GM18861 (cell line): ENCODE measurements at regions not wholly inside any gene's neighbourhood (a gene's known extent, or its start where the extent isn't known, plus 50 kb on each side); places are given as distances from the start of the nearest gene placed in this dataset.
"Not testable (repeated sequence)": the region's sequence is repeated elsewhere in the genome, so short reads cannot be mapped to it uniquely, and the experiment has no call there.

Experiments
- ATAC-seq: cut with Tn5 transposase; IDR thresholded peaks from one replicate; pipeline ENCODE4 v1.9.1; 2021; ENCODE audit not compliant: unreplicated experiment

DNA sequence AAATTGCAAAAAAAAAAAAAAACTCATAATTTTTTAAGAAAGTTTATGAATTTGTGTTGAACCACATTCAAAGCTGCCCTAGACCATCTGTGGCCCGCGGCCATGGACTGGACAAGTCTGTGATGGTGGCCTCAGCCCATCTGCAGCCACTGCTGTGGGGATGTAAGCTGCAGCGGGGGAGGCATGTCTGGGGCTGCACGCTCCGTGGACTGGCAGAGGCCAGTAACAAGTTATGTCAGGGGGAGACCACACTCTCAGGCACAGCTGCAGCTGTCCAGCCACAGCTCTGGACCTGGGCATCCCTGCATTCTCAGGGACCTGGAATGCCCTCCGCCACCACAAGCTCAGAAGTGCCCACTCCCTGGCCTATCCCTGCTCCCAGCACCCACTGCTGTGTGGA, 1272.3 kb upstream of the CDH9 start:
- no peak for ATAC-seq

DNA sequence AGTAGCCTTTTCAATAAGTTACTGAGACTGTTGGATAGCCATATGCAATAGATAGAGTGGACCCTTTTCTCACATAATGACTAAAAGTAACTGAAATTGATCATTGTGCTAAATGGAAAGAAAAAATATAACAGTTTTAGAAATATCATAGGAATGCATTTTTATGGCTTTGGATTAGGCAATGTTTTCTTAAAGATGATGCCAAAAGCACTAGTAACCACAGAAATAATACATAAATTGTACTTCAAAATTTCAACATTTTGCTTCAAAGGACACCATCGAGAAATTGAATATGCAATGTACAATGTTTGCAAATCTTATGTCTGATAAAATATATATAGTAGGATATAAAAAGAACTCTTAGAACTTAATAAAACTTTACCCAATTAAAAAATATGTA, 1267.5 kb upstream of the CDH9 start:
- no peak for ATAC-seq

DNA sequence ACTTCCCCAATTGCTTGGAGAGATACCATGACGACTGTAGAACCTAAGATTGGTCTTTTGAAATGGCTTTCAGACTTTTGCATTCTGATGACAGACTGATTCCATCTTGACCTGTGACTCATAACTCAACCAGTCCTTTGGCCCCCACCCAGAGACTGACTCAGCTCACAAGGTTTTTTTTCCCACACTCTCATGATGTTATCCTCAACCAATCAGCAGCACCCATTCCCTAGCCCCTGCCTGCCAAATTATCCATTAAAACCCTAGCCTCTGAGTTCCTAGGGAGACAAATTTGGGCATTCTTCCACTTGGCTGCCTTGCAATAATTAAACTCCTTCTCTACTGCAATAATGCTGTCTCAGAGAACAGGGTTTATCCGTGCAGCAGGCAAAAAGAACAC, 1263.3 kb upstream of the CDH9 start:
- no peak for ATAC-seq

DNA sequence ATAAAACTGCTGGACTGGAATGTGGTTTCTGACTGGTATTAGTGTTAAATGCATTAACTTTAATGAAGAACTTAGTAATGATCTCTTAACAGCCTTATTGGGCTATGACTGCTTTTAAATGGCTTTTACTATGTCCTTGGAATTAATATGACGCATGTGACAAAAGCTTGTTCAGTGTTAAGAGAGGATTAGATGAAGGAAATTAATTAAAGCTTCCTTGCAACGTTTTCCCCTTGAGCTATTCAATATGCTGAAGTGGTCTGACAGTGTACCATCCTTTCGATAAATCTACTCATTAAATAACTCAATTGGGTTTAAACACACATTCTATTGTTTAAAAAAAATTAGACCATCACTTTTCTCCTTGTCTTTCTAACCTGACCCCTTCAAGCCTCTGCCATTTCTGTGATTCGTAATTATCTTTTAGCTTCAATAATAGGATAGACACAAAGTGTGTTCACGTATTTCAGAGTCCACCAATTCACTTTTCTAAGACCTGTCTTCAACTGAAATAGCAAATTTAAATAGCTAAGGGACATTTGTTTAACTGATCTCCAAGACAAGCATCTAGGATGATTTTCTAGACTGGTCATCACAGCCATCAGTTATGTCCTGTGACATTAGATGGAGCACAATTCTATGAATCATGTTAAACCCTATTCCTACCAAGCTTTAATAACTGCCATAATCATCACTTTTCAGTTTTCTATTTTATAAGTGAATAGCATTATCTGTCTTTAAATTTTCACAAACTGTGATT, 1258.0 kb upstream of the CDH9 start:
- no peak for ATAC-seq

DNA sequence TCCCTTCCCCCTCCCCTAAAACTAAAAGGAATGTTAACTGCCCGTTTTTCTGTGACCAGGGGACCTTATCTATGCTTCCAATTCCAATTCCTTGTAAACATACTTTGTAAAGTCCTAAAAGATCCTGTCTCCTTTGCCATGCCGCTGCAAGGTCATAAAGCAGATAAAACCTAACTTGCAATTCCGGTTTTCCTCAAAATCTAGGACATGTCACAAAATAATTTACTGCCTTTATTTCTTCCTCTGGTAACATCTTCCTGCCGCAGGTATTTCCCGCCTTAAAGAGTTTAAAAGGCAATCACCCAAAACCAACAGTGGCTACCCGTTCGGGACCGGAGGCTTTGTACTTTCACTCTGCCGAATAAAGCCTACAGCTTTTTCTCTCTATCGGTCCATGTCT, 1248.6 kb upstream of the CDH9 start:
- not testable (repeated sequence) for ATAC-seq

DNA sequence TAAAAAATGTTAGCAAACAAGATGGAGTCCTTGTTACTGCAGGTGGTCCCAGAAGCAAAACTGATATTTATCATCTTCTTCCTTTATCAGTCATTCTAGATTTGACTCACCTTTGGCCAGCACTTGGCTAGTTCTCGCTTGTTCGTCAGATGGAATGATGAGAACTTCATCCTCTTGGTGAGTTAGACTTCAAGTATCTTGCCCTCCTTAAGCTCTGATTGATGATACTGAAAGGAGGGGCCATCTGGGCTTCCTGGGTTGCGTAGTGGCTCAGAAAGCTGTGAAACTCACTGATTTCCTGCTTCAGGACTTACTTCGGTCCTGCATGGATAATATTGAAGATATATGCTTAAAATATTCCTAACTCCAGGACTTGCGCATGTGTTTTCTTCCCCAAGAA, 1248.2 kb upstream of the CDH9 start:
- ATAC-seq = no peak

DNA sequence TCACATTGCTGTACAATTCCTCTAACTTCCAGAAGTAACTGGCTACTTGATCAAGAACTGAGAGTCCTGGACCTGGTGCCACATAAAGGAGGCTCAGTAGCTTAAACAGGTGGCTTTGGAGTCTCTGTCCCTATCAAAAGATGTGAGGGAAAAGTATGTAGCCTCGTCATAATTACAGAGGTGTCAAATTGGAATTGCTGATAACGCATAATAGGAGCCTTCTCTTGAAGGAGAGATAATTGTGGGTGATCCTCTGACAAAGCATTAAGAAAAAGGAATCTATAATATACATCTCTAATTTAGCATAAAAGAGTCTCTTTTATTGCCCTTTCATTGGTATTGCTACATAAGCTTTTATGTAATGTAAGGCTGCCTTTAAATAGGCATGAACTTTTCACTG, 1246.4 kb upstream of the CDH9 start:
- ATAC-seq = no peak

DNA sequence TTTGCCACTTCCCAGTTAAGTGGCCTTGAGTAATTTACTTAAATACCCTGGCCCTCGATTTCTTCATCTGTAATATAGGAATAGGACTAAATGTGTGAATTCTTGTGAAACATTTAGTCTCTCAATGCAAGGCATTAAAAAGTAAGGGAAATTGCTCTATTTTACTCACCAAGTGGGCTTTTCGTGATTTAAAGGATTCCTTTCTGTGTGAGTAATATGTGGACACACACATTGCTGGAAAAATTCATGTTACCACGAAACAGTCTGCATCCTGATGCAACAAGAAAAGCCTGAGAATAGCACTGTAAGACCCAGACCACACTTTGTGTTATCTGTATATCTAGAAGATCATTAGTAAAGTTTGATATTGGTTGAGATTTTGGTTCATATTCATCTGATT, 1243.0 kb upstream of the CDH9 start:
- ATAC-seq = no peak

DNA sequence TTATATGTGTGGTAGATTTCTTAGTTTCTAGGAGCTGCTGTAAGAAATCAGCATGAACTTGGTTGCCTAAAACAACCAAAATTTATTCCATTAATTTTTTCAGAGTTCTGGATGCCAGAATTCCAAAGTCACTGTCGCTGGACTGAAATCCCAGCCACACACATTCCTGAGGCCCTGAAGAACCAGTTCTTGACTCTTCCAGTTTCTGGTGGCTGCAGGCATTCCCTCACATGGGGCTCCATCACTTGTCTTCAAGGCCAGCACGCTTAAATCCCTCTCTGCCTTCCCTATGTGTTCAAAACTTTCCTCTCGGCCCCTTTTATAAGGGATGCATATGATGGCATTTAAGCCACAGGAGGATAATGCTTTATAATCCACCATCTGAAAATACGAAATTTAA, 1237.5 kb upstream of the CDH9 start:
- ATAC-seq = no peak

DNA sequence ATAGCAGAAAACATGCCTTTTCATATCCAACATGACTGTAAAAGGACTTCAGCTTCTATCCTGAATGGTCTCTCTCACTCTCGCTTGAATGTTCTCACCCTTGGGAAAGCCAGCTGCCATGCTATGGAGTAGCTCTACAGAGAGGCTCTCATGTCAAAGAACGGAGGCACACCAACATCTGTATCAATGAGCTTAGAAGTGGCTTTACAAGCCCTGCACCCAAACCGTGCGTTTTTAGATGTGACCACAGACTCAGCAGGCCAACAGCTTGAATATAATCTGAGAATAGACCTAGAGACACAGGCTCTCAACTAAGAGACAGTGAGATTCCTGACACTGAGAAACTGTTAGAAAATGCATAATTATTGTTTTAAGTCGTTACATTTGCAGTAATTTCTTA, 1231.6 kb upstream of the CDH9 start:
- ATAC-seq = no peak

DNA sequence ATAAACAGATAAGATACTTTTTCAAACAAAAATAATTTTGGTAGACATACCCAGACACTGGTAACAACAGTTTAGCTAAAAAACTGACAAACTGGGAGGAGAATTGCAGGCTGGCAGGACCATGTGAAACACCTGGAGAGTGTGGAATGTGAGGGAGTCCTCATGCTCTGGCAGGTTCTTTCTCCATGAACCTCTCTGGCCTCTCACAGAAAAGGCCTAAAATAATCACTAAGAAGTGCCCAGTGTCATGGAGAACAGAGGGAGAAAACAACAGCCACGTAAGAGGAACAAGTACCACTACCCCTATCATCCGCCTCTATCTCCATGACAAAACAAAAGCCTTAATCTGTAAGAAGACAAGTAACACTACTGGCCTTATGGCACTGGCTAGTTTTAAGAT, 1227.5 kb upstream of the CDH9 start:
- no peak for ATAC-seq

DNA sequence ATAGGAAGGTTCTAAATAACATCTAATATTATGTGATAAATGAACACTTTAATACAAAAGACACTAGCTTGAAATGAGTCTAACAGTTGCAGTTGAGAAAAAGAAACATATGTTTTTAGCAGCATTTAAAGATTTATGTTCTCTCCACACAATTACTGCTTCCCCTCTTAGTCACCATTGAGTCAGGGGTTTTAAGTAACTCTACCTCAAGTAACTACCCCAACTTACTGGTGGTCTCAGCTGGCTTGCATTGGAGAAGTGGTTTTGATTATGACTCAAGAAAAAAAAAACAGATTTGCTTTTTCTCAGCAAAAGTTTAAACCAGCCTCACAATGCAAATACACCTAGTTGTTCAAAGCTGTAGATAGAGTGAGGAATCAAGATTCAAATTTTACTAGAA, 1216.5 kb upstream of the CDH9 start:
- ATAC-seq = no peak

DNA sequence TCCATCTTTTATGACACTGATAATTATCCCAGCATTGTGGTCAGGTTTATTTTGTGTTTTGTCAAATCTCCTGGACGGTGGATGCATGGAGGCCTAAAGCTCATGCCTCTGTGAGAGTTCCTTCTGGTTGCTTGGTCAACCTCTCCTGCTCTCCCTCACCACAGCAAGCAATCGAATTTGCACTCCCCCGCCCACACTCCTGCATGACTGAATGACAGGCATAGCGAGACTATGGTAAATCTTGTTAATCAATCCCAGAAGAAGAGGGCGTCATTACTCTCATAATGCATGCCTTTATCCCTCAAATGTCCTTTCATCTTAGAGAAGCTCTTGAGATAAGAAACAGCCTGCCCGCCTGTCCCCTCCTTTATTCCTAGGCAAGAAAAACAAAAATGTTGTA, 1215.0 kb upstream of the CDH9 start:
- no peak for ATAC-seq

DNA sequence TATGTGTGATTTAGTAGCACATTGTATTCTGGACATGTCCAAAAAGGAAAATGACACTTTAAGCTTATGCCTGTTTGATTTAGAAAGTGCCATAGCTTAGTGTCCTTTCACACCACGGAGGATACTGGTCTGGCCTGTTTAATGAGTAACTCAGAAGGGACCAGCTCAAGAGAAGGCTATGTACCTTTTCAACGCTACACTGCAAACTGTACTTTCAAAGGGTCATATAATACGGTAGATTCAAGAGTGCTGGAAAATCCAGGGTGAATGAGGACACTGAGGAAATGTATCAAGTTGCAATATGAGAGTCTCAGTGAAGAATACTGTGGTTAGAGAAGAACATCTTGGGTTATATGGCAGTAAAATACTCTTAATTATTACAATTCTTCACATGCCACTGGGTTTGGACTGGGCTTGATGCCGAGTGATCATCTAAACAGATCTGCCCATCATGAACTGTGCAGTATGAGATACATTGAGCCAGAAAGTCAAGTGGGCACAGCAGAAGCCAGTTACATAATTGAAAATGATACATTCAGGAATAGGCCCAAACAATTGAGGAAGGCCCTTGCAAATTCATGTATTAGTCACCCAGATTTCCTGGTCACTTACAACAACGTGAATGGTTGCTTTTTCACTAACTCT, 1211.5 kb upstream of the CDH9 start:
- ATAC-seq = no peak

DNA sequence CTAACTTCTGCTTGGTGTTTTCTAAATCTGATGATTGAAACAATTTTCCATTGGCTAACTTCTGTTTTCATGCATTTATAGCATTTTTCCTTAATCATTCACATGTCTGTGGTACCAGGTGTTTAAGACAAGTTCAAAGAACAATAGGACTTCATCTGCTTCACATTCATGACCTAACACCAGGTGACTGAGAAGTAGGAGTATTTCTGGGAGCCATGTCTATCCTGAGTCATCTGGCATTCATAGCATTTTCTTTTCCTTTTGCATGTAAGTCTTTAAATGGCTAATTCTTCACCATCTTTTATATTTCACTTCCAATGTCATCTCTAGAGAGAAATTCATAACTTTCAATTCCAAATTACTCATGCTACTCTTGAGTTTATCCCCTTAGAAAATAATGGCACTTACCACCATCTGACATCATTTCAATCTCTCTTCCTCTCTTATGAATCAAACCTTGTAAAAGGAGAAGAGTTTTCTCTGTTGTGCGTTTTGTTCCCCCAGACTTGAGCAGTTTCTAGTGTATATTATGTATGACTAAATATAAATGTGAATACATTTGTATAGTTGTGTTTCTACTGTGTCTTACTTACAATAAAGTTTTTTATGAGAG, 1196.1 kb upstream of the CDH9 start:
- ATAC-seq = no peak

DNA sequence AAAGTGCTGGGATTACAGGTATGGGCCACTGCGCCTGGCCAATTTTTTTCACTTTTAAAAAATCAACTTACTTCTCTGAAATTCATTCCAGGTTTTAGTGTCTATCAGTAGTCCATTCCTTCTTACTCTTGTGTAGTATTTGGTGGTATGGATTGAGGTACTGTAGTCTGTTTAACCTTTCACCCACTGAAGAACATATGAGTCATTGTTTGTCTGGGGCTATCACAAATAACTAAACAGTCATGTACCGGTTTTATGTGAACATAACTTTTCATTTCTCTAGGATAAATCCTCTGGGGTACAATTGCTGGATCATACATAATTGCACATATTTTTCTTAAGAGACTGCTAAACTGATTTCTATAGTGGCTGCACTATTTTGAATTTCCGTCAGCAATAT, 1188.0 kb upstream of the CDH9 start:
- ATAC-seq = no peak

DNA sequence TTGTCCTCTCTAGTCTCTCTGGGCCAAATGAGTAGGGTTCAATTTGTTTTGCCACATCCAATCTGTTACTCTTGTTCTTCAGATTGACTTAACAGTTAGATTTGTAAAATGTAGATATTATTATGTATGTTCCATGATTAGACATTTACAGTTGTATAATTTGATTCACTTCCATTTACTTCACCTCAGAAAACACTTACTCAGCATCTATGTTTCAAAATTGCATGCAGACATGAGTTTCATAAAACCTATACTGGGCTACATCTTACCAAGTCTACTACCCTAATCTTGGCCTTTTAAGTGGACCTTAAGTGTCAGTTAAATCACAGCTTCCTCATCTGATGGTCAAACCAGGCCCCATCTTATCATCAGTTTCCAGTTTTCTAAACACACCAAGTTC, 1181.2 kb upstream of the CDH9 start:
- no peak for ATAC-seq

DNA sequence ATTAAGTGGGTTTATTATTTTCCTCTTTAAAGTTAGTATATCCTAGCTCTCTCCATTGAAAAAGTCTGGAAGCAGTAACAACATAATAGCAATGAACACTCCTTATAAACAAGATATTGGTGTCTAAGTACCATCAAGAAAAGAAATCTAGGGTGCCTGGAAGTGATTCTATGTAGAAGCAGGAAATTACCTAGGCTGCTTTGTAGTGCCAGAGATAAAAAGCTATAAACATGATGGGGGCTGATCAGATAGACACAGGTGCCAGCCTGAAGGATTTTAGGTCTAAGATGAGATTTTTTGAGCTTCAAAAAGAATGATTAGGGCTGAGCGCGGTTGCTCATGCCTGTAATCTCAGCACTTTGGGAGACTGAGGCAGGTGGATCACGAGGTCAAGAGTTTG, 1179.3 kb upstream of the CDH9 start:
- ATAC-seq = no peak

DNA sequence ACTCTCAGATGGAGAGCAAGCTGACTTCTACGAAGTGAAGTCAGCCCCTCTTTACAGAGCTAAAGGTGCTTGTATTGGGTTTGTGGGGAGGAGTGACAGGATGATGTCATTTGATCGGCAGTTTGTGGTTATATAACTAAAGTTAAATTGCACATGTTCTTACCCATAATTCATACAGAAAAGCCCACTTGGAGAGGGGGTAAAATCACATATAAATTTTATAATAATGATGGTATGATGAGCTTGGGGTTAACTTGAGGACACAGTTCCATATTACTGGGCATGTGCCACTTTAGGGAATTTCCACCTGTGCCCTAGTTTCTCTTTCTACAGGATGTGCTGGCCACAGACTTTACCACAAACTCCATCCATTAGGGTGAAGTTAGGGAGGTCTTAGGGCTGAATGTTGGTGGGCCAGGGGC, 1178.6 kb upstream of the CDH9 start:
- ATAC-seq = no peak

DNA sequence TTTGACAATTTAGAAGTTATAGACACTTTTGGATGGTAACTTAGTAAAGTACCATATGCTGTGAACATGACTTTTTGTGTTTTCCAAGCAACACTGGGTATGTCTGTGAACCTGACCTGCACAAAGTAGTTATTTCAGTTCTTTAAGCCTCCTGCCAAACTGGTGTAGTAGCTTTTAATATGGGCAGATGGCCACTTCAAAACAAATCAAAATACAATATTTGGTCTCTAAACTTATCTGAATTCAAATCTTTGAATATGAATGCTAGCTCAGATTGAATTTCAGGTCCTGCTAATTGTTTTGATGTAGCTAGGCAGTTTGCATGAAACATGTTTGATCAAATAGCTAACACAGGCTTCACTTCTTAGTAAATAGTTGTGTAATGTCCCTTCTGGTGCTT, 1176.7 kb upstream of the CDH9 start:
- ATAC-seq = no peak

DNA sequence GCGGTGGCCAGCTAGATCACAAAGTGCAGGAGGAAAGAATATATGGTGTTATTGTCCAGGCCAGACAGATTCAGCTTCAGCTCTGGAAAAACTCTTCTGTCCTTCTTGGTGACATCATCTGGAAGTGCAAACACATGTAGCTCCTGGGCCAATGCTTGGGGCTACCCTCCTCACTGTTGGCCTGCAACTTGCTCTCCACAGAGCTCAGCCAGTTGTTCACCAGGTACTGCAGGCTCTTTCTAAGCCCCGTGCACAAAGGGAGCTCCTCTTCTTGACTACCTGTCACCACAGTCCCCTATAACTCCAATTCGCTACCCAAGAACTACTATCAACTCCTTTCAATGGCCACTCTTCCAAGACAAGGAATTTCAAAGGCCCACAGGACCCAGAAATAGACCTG, 1175.9 kb upstream of the CDH9 start:
- no peak for ATAC-seq

DNA sequence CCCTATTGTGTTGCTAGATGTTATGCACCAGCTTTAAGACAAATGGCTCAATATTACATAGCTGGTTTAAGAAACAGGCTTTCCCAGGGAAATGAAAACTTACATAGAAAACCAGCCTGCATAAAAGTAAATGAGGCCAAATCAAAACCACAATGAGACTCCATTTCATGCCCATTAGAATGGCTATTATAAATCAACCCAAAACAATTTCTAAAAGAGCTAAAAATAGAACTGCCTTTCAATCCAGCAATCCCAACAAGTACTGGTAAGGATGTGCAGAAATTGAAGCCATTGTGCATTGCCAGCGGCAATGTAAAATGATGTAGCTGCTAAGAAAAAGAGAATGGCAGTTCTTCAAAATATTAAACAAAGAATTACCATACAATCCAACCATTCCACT, 1170.0 kb upstream of the CDH9 start:
- ATAC-seq = no peak

DNA sequence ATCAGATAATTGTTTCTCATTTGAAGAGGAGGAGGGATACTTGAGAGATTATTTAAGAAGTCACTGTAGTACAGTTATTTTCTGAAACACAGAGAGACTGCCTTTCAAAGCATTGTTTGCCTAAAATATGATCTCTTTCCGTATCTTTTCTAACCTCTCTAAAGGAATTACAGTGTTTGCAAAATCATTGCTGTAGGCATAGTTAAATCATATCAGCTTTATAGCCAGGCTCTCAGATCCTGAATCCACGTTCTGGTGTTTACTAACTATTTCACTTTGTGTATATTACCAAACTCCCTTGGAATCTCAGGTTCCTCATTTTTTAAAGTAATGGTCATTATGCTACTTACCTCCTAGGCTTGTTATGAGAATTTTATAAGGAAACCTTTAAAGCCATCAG, 1151.6 kb upstream of the CDH9 start:
- no peak for ATAC-seq
